Adrenal gland (tissue), 9 donors: ENCODE measurements at regions not wholly inside any gene's neighbourhood (a gene's known extent, or its start where the extent isn't known, plus 50 kb on each side); places are given as distances from the start of the nearest gene placed in this dataset.

Source experiments
- DNase-seq, 7 donors: peaks; one replicate each; pipeline ENCODE4 v3.0.0-alpha.2; 2019 to 2020
- H3K27ac ChIP-seq, 5 donors: fragments of 200-600 bp; sonication (generic) in 4 of 5; 1 replicate in 3 of 5; 2 replicates in 2 of 5; pipeline versions ENCODE4 v1.5.1 to v1.8.0; 2016 to 2020; ENCODE audit warnings: mild to moderate bottlenecking in 1 of 5
- H3K27me3 ChIP-seq: fragments of 200-600 bp; 2 replicates; pipeline ENCODE4 v1.8.0; 2021
- H3K36me3 ChIP-seq, 2 donors: fragments of 200-600 bp; replicated peaks in 1 of 2; 1 replicate in 1 of 2; 2 replicates in 1 of 2; pipeline versions ENCODE4 v1.5.1 to v1.8.0; 2018 to 2022
- H3K4me1 ChIP-seq, 2 donors: fragments of 200-600 bp; replicated peaks in 1 of 2; 1 replicate in 1 of 2; 2 replicates in 1 of 2; pipeline versions ENCODE4 v1.5.1 to v1.8.0; 2018 to 2021
- H3K4me3 ChIP-seq, 4 donors: fragments of 200-600 bp; sonication (generic) in 3 of 4; one replicate each; pipeline ENCODE4 v1.5.1; 2016 to 2018
- H3K9me3 ChIP-seq, 3 donors: fragments of 200-600 bp; sonication (generic) in 1 of 3; replicated peaks in 1 of 3; 1 replicate in 2 of 3; 2 replicates in 1 of 3; pipeline versions ENCODE4 v1.5.1 to v1.8.0; 2016 to 2021
- CTCF ChIP-seq, 6 experiments: fragments of 450-650 bp in 4 of 6; fragments of 200-600 bp in 2 of 6; sonication (generic) in 1 of 6; IDR thresholded peaks; 1 replicate in 5 of 6; 2 replicates in 1 of 6; pipeline versions ENCODE4 v1.5.1 to v1.8.0; 2016 to 2021; ENCODE audit warnings: antibody characterized with exemption in 6 of 6, mild to moderate bottlenecking in 2 of 6, moderate library complexity in 1 of 6
- POLR2A ChIP-seq, 2 donors: fragments of 450-650 bp; IDR thresholded peaks; one replicate each; pipeline ENCODE4 v1.6.1; 2017; ENCODE audit warnings: antibody characterized with exemption in 2 of 2, mild to moderate bottlenecking in 2 of 2, moderate library complexity in 1 of 2
- WGBS, 4 donors: extraction: QIAGEN DNeasy Blood & Tissue Kit in 2 of 4; methylation state at CpG; one replicate each; pipeline versions ENCODE4 v1.1.5 to v1.1.7; 2013 to 2017; 5-methylcytosine and 5-hydroxymethylcytosine counted together
- intact Hi-C, 2 donors: fragments of 100-400 bp; cut with DNase I; formaldehyde crosslinking; loops; one replicate each; pipeline versions ENCODE4 v1.14.1 to v1.15.0; 2022 to 2023
- donor health status: healthy with polysubstance abuse.
- donor health status: Bipolar disorder and iron deficiency.
- donor health status: DM: yes; HTN: yes; CAD: no.
- donor health status: DM: no; HTN: no; CAD: no.
- donor health status: DM: no; HTN: no; CAD: no.

GRCh38 chr5:3059488-3059887 lies 308.0 kb upstream of the IRX2 start:
- Histone ChIP-seq H3K27me3 (no peaks in the 10 kb centered on the region), H3K36me3 (no peaks in the 10 kb centered on the region), H3K27ac (no peak overlapping the region), H3K4me1 (no peaks in the 10 kb centered on the region), H3K9me3 (no peaks in the 10 kb centered on the region), H3K4me3 (no peak overlapping the region)
- no peak for TF ChIP-seq CTCF (IDR thresholded peaks at IDR 0.05)
- TF ChIP-seq POLR2A (IDR thresholded peaks at IDR 0.05) = no peak
- intact Hi-C loops = no loop called here
- peak in 1 of 7 donors; percentile 20 for DNase-seq
- 59 to 67% (median 60%) methylated on average over 7 to 9 of the region's 9 CpGs for WGBS, 4 donors

GRCh38 chr5:3058942-3059341 lies 307.5 kb upstream of the IRX2 start:
- Histone ChIP-seq H3K9me3 (no peaks in the 10 kb centered on the region), H3K27me3 (no peaks in the 10 kb centered on the region), H3K4me3 (no peak overlapping the region), H3K36me3 (no peaks in the 10 kb centered on the region), H3K27ac (no peak overlapping the region), H3K4me1 (no peaks in the 10 kb centered on the region)
- intact Hi-C loops = no loop called here
- no peak for DNase-seq
- no peak for TF ChIP-seq POLR2A (IDR thresholded peaks at IDR 0.05)
- TF ChIP-seq CTCF (IDR thresholded peaks at IDR 0.05) = no peak
- WGBS, 4 donors = 44 to 49% (median 47%) methylated on average over 16 to 17 of the region's 17 CpGs

- H3K4me3 ChIP-seq = no peak overlapping the region
- no peak for TF ChIP-seq CTCF (IDR thresholded peaks at IDR 0.05)
- no peak for TF ChIP-seq POLR2A (IDR thresholded peaks at IDR 0.05)
- no peaks in the 10 kb centered on the region for H3K9me3 ChIP-seq
- WGBS, 4 donors = 29 to 35% (median 32%) methylated on average over 10 of the region's 10 CpGs
- peak in 1 of 7 donors; percentile 6 for DNase-seq
- no peaks in the 10 kb centered on the region for H3K36me3 ChIP-seq
- no peaks in the 10 kb centered on the region for H3K27me3 ChIP-seq
- no peaks in the 10 kb centered on the region for H3K4me1 ChIP-seq
- intact Hi-C loops = no loop called here
- no peak overlapping the region for H3K27ac ChIP-seq
Measured at GRCh38 chr5:3056866-3057265, 305.4 kb upstream of the IRX2 start.

GRCh38 chr5:3051400-3051799 lies 299.9 kb upstream of the IRX2 start:
- no peak overlapping the region for H3K27ac ChIP-seq
- no peaks in the 10 kb centered on the region for H3K36me3 ChIP-seq
- H3K27me3 ChIP-seq = no peaks in the 10 kb centered on the region
- H3K9me3 ChIP-seq = no peaks in the 10 kb centered on the region
- no peak for DNase-seq
- intact Hi-C loops = no loop called here
- no peak overlapping the region for H3K4me3 ChIP-seq
- WGBS, 4 donors = 82 to 90% (median 87%) methylated on average over 5 to 16 of the region's 16 CpGs
- no peaks in the 10 kb centered on the region for H3K4me1 ChIP-seq
- no peak for TF ChIP-seq CTCF (IDR thresholded peaks at IDR 0.05)
- TF ChIP-seq POLR2A (IDR thresholded peaks at IDR 0.05) = no peak
